NCI-H1436 treated with DMSO at 0.1 percent for 48 hours (cell line): ENCODE measurements at regions not wholly inside any gene's neighbourhood (a gene's known extent, or its start where the extent isn't known, plus 50 kb on each side); places are given as distances from the start of the nearest gene placed in this dataset.

Experiments used
- DNase-seq: peaks from one replicate; lab custom pipeline; 2025; lab: John Stamatoyannopoulos, UW

DNA sequence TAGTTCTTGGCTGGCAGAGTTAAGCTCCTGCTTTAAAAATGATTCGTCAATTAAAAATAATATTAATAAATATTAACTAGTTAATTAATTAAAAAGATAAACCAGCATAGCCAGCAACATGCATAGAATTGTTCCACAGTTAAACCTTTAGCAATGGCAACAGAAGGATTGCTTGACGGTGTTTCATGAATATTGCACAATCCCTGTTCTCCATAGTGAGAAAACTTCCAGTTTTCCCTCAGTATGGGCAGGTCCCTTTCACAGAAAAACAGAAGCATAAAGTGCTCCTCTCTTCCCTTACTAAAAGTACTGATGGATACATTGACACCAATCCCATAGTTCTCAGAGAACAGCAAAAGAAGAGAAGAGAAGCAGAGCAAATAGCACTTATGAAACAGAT is 71.4 kb upstream of the CAST start:
- no peak for DNase-seq

GRCh38 chr5:96595300-96596090 is 66.7 kb upstream of the CAST start:
- no peak for DNase-seq

DNA sequence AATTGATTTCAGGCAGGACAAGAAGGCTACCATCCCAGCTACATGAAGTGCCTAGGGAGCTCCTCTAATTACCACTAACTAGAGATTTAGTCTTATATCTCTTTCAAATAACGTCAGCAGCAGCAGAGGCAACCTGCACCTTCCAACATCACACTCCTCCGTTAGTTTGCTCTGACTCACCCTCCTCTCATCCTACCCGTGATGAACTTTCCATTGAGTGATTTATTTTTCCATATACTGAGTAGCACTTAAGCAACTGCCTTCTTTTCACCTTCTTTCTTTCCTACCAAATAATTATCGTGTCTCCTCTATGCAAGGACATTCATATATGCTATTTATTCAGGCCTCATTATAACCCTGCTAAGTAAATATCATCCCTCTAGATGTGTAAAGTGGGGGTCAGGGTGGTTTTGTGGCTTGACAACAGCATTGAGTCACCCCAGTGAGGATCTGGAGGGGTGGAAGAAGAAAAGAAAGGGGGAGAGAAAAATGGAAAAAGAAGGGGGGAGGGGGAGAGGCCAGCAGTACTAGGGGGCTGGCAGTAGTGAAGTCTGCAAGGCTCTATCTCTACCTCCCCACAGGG is 64.6 kb upstream of the CAST start:
- DNase-seq, result no peak

DNA sequence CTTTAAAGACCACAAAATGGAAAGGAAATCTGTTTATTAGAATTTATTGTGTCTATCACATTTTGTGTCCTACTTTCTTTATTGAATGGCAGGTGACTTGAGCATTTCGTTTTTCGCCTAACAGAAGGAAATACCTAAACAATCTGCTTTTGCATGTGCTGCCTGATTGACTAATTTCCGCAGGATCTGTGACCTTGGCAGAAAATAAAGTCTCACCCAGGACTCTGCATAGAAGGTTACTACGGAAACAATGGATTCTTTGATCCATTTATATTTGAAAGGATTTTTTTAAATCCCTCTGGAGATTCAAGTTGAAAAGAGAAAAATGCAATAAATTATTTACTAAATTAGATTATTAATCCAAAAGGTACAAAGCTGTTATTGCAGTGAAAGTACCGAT is 61.0 kb upstream of the CAST start:
- DNase-seq, result no peak

DNA sequence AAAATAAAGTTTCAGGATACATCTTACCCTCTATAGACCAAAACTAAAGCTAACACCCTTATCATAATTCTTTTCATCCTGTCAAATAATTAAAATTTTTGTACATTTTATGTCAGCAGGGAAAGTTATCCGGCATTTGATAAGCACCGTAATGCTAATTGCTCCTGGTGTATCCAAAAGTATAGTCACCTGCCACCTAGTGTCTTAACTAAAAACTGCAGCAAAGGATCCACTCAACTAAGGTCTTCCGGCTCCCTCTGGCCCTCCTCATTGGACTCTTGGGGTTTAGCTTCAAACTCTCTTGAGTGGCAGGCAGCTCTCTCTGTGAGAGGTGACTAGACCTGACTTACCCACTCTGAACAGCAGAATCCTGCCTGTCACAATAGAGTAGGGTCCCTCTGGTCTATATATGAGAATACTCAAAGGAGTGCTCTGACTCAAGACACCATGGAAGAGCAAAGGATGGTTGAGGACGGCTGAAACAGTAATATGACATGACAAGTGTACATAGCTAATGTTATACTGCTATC is 60.4 kb upstream of the CAST start:
- no peak for DNase-seq

DNA sequence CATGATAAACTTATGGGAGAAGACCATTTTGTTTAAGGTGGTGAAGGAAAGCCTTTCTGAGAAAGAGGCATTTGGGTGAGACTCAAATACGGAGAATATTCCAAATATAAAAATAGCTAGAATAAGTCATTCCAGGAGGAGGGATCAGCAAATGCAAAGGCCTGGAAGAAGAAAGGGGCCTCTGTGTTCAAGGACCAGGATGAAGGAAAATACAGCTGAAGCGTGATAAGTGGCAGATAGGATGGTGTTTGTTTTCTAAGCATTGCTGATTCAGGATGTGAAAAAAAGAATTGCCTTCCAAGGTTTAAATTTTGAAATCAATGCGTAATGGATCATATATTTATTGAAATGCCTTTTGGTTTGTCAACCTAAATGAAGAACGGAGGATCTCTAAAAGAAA is 59.4 kb upstream of the CAST start:
- no peak for DNase-seq

- no peak for DNase-seq
Measured at GRCh38 chr5:96605144-96605837, 56.9 kb upstream of the CAST start.

DNA sequence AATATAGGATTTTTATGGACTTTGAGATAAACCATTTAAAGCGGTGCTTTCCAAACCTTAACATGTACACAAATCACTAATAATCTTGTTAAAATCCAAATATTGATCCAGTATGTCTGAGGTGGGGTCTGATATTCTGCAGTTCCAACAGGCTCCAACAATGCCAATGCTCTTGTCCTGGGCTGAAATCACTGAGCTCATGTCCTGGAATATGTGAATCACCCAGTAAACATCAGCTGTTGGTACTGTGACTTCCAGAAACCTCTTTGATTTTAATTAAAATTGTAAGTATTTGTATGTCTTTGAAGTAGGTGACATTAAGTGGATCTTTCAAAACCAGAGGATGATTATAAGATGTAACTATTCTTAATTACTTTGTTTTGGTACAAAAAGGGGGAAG is 52.8 kb upstream of the CAST start:
- no peak for DNase-seq

DNA sequence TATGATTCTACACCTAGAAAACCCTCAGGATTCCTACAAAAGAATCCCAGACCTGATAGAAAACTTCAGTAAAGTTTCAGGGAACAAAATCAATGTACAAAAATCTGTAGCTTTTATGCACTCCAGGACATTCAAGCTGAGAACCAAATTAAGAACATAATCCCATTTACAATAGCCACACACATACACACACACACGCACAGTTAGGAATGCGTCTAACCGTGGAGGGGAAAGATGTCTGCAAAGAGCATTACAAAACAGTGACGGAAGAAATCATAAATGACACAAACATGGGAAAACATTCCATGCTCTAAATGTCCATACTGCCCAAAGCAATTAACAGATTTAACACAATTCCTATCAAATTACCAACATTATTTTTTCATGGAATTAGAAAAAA is 51.4 kb upstream of the CAST start:
- DNase-seq, result no peak

- DNase-seq, result no peak
Measured at GRCh38 chr5:96611946-96612345, 50.2 kb upstream of the CAST start.
